ENCODE measurements at regions not wholly inside any gene's neighbourhood (a gene's known extent, or its start where the extent isn't known, plus 50 kb on each side); places are given as distances from the start of the nearest gene placed in this dataset.

GRCh38 chr16:24670623-24671454, 58.6 kb upstream of the TNRC6A start:
- TF ChIP-seq EZH2 (IDR thresholded peaks at IDR 0.05; ENCODE audit: insufficient read depth, poor library complexity, severe bottlenecking) = no peak
- no peak for TF ChIP-seq EZH2phosphoT487 (IDR thresholded peaks at IDR 0.05; ENCODE audit: insufficient read depth, low read depth)

Data from GM23248 (cell line).